ENCODE measurements at regions not wholly inside any gene's neighbourhood (a gene's known extent, or its start where the extent isn't known, plus 50 kb on each side); places are given as distances from the start of the nearest gene placed in this dataset.
"Not testable (repeated sequence)": the region's sequence is repeated elsewhere in the genome, so short reads cannot be mapped to it uniquely, and the experiment has no call there.

DNA sequence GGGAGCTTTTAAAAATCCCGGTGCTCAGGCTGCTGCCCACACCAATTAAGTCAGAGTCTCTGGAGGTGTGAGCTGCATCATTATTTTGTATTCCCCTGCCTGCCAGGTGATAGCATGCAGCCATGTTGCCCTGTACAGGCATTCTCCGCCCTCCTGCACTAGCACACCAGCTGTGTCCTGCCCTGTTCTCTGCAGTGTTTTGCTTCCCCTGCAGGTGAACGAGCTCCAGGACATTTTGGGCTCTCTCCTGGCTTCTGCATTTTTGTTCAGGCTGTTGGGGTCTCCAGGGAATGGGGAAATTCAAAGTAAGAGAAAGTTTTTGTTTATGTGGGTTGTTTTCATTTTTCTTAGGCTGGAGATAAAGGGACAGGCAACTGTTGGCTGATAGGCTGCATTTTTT, 271.0 kb upstream of the COBL start:
- DNase-seq = no peak

GRCh38 chr7:51577390-51577789, 260.8 kb upstream of the COBL start:
- no peak for DNase-seq

GRCh38 chr7:51569581-51569980, 253.0 kb upstream of the COBL start:
- no peak for DNase-seq

- DNase-seq = no peak
Observed at GRCh38 chr7:51569176-51569575, 252.6 kb upstream of the COBL start.

GRCh38 chr7:51551070-51551469, 234.5 kb upstream of the COBL start:
- DNase-seq = no peak

GRCh38 chr7:51545131-51545530, 228.5 kb upstream of the COBL start:
- no peak for DNase-seq

DNA sequence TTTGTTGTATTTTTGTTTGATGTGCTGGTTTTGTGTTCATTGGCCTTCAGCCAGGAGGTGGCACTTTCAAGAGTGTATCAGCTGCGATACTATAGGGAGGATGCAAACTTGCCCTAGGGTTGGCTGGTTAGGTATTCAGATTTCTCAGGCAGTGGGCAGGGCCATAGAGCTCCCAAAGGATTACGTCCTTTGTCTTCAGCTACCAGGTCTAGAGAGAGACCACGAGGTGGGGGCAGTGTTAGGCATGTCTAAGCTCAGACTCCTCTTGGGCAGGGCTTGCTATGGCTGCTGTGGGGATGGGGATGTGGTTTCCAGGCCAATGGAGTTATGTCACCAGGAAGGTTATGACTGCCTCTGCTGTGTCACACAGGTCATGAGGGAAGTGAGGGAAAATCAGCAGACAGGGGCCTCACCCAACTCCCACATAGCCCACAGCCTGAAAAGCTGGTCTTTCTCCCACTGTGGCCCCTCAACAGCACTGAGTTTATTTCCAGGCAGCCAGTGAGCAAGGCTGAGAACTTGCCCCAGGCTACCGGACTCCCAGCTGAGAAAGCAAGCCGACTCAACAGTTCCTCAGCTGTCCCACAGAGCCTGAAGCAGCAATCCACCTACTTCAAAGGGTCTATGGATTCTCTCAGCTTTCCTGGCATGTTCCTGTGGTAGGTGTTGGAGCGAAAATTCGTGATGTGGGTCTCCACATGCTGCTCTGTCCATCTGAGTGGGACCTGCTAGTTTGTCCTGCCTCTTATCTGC, 227.4 kb upstream of the COBL start:
- no peak for DNase-seq

DNA sequence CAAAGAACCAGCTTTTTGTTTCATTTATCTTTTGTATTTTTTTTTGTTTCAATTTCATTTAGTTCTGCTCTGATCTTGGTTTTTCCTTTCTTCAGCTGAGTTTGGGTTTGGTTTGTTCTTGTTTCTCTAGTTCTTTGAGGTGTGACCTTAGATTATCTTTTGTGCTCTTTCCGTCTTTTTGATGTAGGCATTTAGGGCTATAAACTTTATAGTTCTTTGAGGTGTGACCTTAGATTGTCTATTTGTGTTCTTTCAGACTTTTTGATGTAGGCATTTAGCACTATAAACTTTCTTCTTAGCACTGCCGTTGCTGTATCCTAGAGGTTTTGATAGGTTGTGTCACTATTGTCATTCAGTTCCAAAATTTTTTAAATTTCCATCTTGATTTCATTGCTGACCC, 224.3 kb upstream of the COBL start:
- DNase-seq = not testable (repeated sequence)

DNA sequence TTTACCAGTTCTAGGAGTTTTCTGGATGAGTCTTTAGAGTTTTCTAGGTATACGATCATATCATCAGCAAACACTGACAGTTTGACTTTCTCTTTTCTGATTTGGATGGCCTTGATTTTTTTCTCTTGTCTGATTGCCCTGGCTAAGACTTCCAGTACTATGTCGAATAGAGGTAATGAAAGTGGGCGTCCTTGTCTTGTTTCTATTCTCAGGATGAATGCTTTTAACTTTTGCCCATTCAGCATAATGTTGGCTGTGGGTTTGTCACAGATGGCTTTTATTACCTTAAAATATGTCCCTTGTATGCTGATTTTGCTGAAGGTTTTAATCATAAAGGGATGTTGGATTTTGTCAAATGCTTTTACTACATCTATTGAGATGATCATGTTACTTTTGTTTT, 223.2 kb upstream of the COBL start:
- no peak for DNase-seq

- no peak for DNase-seq
Observed at GRCh38 chr7:51528172-51528571, 211.6 kb upstream of the COBL start.

DNA sequence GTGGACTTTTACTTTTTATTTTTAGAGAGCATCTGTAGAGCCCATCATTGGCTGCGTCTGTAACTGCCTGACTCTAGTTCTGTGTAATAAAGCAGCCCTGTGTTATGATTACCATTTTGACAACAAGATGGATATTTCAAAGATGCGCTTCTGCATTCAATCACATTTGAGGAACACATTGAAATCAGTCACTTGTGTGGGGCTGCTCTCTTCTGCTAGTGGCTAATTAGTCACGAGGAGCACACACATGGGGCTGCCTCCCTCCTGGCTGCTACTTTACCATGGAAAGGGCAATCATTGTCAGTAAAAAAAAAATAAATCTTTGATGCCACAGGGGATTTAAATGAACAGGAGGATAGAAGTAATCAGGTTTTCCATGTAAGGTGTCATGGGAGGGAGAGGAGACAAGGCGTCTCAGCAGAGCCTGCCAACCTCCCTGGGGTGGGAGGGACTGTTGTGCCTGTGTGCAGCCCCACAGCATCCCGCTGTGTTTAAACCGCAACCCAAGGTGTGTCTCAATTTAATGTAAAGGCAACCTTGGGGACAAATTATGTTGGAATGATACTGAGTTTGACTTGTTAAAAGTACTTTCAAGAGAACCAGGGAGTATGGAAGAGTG, 205.2 kb upstream of the COBL start:
- no peak for DNase-seq

GRCh38 chr7:51521054-51521453, 204.4 kb upstream of the COBL start:
- DNase-seq = no peak

DNA sequence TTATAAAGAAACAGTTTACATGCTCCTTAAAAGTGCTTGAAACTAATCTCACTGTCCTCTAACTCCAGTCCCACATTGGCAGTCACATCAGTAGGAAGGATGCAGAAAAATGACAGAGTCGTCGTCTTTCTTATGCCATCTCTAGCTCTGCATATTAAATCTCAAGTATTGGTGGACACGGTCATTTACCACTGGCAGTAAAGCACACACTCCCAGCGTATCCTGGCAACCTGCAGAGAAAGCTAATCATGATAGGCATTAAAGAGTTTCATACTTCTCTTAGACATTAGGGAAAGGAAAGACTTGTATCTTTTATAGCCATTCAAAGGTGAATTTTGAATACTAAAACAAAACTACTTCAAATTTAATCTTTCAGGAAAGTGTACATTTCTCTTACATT, 202.0 kb upstream of the COBL start:
- DNase-seq = no peak

DNA sequence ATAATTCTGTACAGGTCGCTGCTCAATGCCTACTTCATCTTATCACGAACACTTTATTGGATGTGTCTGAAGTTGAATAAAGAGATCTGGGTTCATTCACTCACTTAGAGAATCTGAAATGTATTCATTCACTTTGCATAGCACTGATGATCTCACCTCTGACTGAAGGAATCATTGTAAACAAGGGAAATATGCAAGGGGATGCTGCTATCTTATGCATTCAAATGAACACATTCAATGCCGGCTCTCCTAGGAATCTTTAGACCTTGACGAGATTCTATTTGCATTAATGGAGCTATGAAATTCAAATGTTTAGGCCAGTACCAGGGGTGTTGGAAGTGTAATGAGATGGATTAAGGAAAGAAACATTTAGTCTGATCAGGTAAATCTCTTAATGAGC, 200.6 kb upstream of the COBL start:
- DNase-seq = no peak

DNA sequence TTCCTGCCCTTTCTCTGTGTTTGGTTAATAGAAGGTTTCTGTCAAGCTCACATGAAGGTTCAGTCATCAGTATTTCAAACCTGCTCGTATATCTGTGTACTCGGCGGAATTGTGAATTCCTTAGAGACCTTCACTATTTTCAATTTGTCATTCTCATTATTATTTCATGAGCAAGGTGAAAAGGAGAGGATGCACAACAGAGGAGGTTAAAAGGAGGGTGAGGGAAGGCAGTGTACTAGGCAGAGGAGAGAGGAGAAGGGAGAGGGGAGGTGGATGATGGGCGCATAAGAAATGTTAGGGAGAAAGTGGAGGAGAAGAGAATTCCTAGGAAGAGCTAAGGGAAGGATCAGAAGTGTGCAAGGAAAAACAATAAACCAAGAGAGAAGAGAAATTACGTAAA, 185.0 kb upstream of the COBL start:
- no peak for DNase-seq

GRCh38 chr7:51482976-51483375, 166.4 kb upstream of the COBL start:
- DNase-seq = no peak

GRCh38 chr7:51481421-51481820, 164.8 kb upstream of the COBL start:
- no peak for DNase-seq

GRCh38 chr7:51477819-51478218, 161.2 kb upstream of the COBL start:
- no peak for DNase-seq

DNA sequence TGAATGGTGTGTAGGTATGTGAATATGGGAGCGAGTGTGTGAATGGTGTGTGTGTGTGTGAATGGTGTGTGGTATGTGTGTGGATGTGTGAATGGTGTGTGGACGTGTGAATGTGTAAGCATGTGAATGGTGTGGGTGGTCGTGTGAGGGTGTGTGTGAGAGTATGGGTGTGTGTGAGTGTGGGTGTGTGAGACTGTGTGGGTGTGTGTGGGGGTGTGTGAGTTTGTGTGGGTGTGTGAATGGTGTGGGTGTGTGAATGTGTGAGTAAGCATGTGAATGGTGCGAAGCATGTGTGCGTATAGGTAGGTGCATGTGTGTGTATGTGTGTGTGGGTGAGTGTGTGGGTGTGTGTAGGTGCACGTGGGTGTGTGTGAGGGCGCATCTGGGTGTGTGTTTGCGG, 160.7 kb upstream of the COBL start:
- DNase-seq = no peak

DNA sequence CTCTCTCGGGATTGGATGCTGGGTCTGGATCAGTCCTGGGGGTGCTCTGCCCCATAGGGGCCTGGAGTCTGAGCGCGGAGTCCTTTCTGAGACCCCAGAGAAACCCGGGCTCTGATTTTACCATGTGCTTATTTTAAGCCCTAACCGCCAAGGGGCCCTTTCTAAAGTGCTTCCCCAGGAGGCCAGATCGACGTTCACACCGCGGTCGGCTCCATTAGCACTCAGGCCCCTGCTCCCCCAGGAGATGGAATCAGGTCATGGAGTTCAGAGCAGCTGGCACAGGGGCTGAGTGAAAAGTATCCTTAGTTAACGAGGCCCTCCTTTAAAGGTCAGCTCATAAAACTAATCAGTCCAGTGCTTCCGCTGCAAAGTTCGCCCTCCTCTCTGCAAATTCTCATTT, 159.4 kb upstream of the COBL start:
- DNase-seq = no peak

GRCh38 chr7:51472873-51473272, 156.3 kb upstream of the COBL start:
- no peak for DNase-seq

DNA sequence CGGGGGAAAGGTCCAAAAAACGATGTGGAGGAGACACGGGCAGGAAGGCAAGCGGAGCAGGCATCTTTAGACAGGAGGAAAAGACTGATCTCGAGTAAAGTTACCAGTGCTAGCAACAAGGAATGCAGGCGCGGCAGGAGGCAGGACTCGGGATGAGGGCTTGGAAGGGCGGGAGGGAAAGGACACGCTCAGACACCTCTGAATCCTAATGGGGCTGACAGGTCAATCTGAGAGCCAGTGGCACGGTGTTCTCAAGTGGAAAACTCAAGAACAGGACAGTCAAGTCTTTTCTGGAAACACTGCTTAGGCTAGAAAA, 155.3 kb upstream of the COBL start:
- no peak for DNase-seq

- DNase-seq = no peak
Observed at GRCh38 chr7:51471210-51471980, 154.8 kb upstream of the COBL start.

DNA sequence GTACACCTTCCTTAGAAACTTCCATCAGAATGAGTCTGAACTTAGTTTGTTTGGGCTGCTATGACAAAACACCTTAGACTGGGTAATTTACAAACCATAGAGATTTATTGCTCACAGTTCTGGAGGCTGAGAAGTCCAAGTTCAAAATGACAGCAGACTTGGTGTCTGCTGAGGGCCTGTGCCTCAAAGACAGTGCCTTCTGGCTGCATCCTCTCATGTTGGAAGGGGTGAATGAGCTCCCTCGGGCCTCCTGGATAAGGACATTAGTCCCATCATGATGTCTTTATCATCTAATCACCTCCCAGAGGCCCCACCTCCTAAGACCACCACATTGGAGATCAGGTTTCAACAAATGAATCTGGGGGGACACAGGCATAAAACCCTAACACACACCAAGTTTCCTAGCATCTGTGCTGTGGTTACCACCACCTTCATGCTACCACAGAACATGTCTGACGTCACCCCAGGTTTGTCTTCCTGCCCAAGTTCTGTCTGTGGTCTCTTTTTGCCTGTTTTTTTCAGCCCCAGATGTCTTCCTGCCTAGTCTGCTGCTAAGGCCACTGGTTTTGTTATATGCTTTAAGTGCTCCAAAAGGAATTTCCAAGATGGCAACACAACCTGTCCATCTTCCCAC, 150.9 kb upstream of the COBL start:
- DNase-seq = no peak

Measured in bone marrow (tissue), 2 donors.